GM12874 (cell line): ENCODE measurements at regions not wholly inside any gene's neighbourhood (a gene's known extent, or its start where the extent isn't known, plus 50 kb on each side); places are given as distances from the start of the nearest gene placed in this dataset.

Experiments used
- TF ChIP-seq, protein P1 (sequence below): IDR thresholded peaks from 2 replicates; pipeline ENCODE4 v1.5.1; 2011; ENCODE audit warnings: low read depth, mild to moderate bottlenecking, control low read depth, low read length, moderate library complexity; ENCODE audit not compliant: insufficient read depth

- TF ChIP-seq, protein P1, sequence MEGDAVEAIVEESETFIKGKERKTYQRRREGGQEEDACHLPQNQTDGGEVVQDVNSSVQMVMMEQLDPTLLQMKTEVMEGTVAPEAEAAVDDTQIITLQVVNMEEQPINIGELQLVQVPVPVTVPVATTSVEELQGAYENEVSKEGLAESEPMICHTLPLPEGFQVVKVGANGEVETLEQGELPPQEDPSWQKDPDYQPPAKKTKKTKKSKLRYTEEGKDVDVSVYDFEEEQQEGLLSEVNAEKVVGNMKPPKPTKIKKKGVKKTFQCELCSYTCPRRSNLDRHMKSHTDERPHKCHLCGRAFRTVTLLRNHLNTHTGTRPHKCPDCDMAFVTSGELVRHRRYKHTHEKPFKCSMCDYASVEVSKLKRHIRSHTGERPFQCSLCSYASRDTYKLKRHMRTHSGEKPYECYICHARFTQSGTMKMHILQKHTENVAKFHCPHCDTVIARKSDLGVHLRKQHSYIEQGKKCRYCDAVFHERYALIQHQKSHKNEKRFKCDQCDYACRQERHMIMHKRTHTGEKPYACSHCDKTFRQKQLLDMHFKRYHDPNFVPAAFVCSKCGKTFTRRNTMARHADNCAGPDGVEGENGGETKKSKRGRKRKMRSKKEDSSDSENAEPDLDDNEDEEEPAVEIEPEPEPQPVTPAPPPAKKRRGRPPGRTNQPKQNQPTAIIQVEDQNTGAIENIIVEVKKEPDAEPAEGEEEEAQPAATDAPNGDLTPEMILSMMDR = no peak
Measured at GRCh38 chr6:111983193-111983592, 70.7 kb upstream of the CCN6 start.

- TF ChIP-seq, protein P1 = no peak
Measured at GRCh38 chr6:111984081-111984480, 69.8 kb upstream of the CCN6 start.

- TF ChIP-seq, protein P1 = no peak
Measured at GRCh38 chr6:111984516-111985201, 69.2 kb upstream of the CCN6 start.

DNA sequence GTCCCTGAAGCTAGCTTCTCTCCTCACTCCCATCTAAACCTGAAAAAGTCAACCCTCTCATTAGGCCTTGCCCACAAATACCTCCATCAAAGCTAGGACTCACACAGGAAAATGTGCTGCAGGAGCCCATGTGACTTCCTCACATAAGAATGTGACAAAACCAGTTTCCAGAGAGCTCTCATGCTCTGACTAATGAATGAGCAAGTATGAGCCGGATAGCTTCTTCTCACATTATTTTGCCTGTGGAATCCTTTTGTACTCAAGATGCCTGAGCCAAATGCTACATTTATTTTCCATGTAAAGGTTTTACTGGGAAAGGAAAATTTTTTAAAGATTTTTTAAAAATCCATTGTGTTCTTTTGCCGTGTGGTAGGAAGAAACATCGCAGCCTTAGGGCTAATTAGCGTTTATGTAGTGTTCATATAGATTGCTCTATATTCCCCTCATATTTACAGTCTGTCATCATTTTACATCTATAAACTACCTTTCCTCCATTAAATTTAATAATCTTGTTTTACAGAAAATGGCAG, 68.6 kb upstream of the CCN6 start:
- TF ChIP-seq, protein P1 = no peak

DNA sequence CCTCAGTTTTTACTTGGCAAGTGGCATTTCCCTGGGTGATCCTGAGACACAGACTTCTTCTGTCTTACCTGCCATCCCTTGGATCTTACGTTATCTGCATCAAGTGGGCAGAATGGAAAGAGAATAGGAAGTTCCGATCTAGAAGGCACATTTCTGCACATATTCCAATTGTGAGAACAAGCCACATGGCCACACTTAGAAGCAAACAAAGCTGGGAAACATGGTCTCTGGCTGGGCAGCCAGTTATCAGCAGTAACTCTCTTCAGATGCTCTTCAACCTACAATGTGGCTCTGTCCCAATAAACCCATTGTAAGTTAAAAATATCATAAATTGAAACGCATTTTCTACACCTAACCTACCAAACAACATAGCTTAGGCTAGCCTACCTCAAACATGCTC, 67.3 kb upstream of the CCN6 start:
- TF ChIP-seq, protein P1 = no peak

- TF ChIP-seq, protein P1 = no peak
Measured at GRCh38 chr6:111987295-111987694, 66.6 kb upstream of the CCN6 start.

DNA sequence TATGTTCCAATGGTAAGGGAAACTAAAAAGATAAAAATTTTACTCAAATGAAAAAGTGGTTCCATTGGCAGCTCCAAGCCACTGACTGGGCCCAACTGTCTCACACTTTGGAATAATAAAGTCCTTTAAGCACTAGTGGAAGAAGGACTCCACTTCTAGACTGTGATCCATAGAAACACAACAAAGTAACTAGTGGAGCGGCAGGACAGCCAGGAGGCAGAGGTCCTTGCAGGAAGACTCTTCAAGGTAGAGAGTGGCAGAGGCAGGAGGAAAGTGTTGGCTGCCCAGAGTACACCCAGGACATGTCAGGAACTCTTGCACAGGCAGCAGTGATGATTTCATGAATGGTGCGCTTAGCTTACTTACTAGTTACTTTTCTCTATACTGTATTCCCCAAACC, 65.0 kb upstream of the CCN6 start:
- TF ChIP-seq, protein P1 = no peak
